ENCODE measurements at regions not wholly inside any gene's neighbourhood (a gene's known extent, or its start where the extent isn't known, plus 50 kb on each side); places are given as distances from the start of the nearest gene placed in this dataset.

- no peak for TF ChIP-seq CTCF (IDR thresholded peaks at IDR 0.05; ENCODE audit: insufficient read depth, low read length)
- no peak for DNase-seq (ENCODE audit: low read depth)
- H3K4me3 ChIP-seq (ENCODE audit: low read depth, low read length): no peak overlapping the region
Observed at GRCh38 chr22:44575381-44576268, 77.6 kb upstream of the RTL6 start.

- H3K4me3 ChIP-seq (ENCODE audit: low read depth, low read length): no peak overlapping the region
- TF ChIP-seq CTCF (IDR thresholded peaks at IDR 0.05; ENCODE audit: insufficient read depth, low read length): no peak
- DNase-seq (ENCODE audit: low read depth): peak; percentile 34
Observed at GRCh38 chr22:44574640-44575380, 76.8 kb upstream of the RTL6 start.

- H3K4me3 ChIP-seq (ENCODE audit: low read depth, low read length): no peak overlapping the region
- no peak for TF ChIP-seq CTCF (IDR thresholded peaks at IDR 0.05; ENCODE audit: insufficient read depth, low read length)
- peak; percentile 93 for DNase-seq (ENCODE audit: low read depth)
Observed at GRCh38 chr22:44574057-44574639, 76.1 kb upstream of the RTL6 start.

- TF ChIP-seq CTCF (IDR thresholded peaks at IDR 0.05; ENCODE audit: insufficient read depth, low read length): no peak
- DNase-seq (ENCODE audit: low read depth): no peak
- H3K4me3 ChIP-seq (ENCODE audit: low read depth, low read length): no peak overlapping the region
Observed at GRCh38 chr22:44573451-44573850, 75.4 kb upstream of the RTL6 start.

- no peak for TF ChIP-seq CTCF (IDR thresholded peaks at IDR 0.05; ENCODE audit: insufficient read depth, low read length)
- no peak for DNase-seq (ENCODE audit: low read depth)
- H3K4me3 ChIP-seq (ENCODE audit: low read depth, low read length): no peak overlapping the region
Observed at GRCh38 chr22:44572414-44573207, 74.6 kb upstream of the RTL6 start.
